A549 (cell line): ENCODE measurements at regions not wholly inside any gene's neighbourhood (a gene's known extent, or its start where the extent isn't known, plus 50 kb on each side); places are given as distances from the start of the nearest gene placed in this dataset.

ENCODE experiments used
- ATAC-seq, 2 experiments: fragments of 200-7000 bp in 1 of 2; fragments of >200 bp in 1 of 2; cut with Nextera tagmentation in 1 of 2; cut with Tn5 transposase in 1 of 2; 3 replicates each; pipeline versions ENCODE4 v1.8.0 to v1.9.1; 2018 to 2020; ENCODE audit warnings: mild to moderate bottlenecking in 1 of 2, moderate library complexity in 1 of 2
- CTCF ChIA-PET: fragments of 300-600 bp; sonication (Branson Sonifier 250); formaldehyde crosslinking; extraction: SDS; loops from one replicate; lab custom pipeline; 2021; ENCODE audit warnings: antibody characterized with exemption, inconsistent platforms; lab: Yijun Ruan, JAX
- POLR2A ChIA-PET: fragments of 350-600 bp; formaldehyde crosslinking; extraction: SDS; loops from one replicate; lab custom pipeline; 2021; ENCODE audit warnings: antibody characterized with exemption, inconsistent platforms; lab: Yijun Ruan, JAX
- DNase-seq, 2 experiments: peaks; one replicate each; pipeline versions ENCODE4 v3.0.0 to v3.0.0-alpha.2; 2011 to 2016; ENCODE audit warnings: low read depth in 1 of 2, low spot score in 1 of 2
- FAIRE-seq: peaks from 2 replicates; lab custom pipeline; 2011; peaks lifted over from hg19 to GRCh38; lab: Jason Lieb, UNC
- H3K27ac ChIP-seq, 2 experiments: fragments of >200 bp; sonication (Bioruptor Twin); formaldehyde crosslinking; 3 replicates each; pipeline ENCODE4 v1.5.1; 2016 to 2017
- H3K4me1 ChIP-seq: fragments of >200 bp; sonication (Bioruptor Twin); formaldehyde crosslinking; 3 replicates; pipeline ENCODE4 v1.6.1; 2016
- H3K4me2 ChIP-seq: fragments of >200 bp; sonication (Bioruptor Twin); formaldehyde crosslinking; 3 replicates; pipeline ENCODE4 v1.6.1; 2016
- H3K4me3 ChIP-seq: fragments of >200 bp; sonication (Bioruptor Twin); formaldehyde crosslinking; 3 replicates; pipeline ENCODE4 v1.5.1; 2016
- H3K9me3 ChIP-seq: fragments of >200 bp; sonication (Bioruptor Twin); formaldehyde crosslinking; 3 replicates; pipeline ENCODE4 v1.6.1; 2016
- BHLHE40 ChIP-seq: IDR thresholded peaks from 2 replicates; pipeline ENCODE4 v1.6.1; 2012; ENCODE audit warnings: low read depth, low read length, inconsistent platforms
- CBX2 ChIP-seq: fragments of 200-600 bp; sonication (generic); IDR thresholded peaks from 2 replicates; pipeline ENCODE4 v1.6.1; 2016; ENCODE audit warnings: low read depth, mild to moderate bottlenecking, borderline replicate concordance
- CBX8 ChIP-seq: fragments of 200-600 bp; sonication (generic); IDR thresholded peaks from 2 replicates; pipeline ENCODE4 v1.6.1; 2016
- CTCF ChIP-seq: fragments of >200 bp; sonication (Bioruptor Twin); formaldehyde crosslinking; IDR thresholded peaks from 3 replicates; pipeline ENCODE4 v1.5.1; 2016
- EHF ChIP-seq: fragments of 250-450 bp; sonication (Bioruptor Pico); IDR thresholded peaks from 2 replicates; pipeline ENCODE4 v1.5.0; 2020; ENCODE audit warnings: mild to moderate bottlenecking
- FOSB ChIP-seq: fragments of 250-450 bp; sonication (Bioruptor Pico); IDR thresholded peaks from 2 replicates; pipeline ENCODE4 v1.5.0; 2020; ENCODE audit warnings: mild to moderate bottlenecking, moderate library complexity
- FOSL2 ChIP-seq, 2 experiments: fragments of 450-650 bp in 1 of 2; fragments of >200 bp in 1 of 2; sonication (Bioruptor Twin) in 1 of 2; formaldehyde crosslinking; IDR thresholded peaks; 2 replicates each; pipeline versions ENCODE4 v1.5.0 to v1.6.1; 2016 to 2020; ENCODE audit warnings: mild to moderate bottlenecking in 1 of 2, moderate library complexity in 1 of 2
- GATA3 ChIP-seq: IDR thresholded peaks from 2 replicates; pipeline ENCODE4 v1.6.1; 2012; ENCODE audit warnings: borderline replicate concordance
- HEYL ChIP-seq: fragments of 250-450 bp; sonication (Bioruptor Pico); IDR thresholded peaks from 2 replicates; pipeline ENCODE4 v1.8.0; 2021; ENCODE audit warnings: mild to moderate bottlenecking, moderate library complexity
- JUNB ChIP-seq: fragments of >200 bp; sonication (Bioruptor Twin); formaldehyde crosslinking; IDR thresholded peaks from 2 replicates; pipeline ENCODE4 v1.6.1; 2016
- KDM1A ChIP-seq: fragments of 200-600 bp; sonication (generic); IDR thresholded peaks from 2 replicates; pipeline ENCODE4 v1.6.1; 2016; ENCODE audit warnings: low read depth, mild to moderate bottlenecking
- KDM5A ChIP-seq: fragments of 200-600 bp; sonication (generic); IDR thresholded peaks from 2 replicates; pipeline ENCODE4 v1.6.1; 2016; ENCODE audit warnings: antibody characterized with exemption, mild to moderate bottlenecking
- NPAS2 ChIP-seq: fragments of 250-450 bp; sonication (Bioruptor Pico); IDR thresholded peaks from 2 replicates; pipeline ENCODE4 v1.8.0; 2022; ENCODE audit warnings: mild to moderate bottlenecking, moderate library complexity, borderline replicate concordance
- PHF8 ChIP-seq: fragments of 200-600 bp; sonication (generic); IDR thresholded peaks from 2 replicates; pipeline ENCODE4 v1.6.1; 2016; ENCODE audit warnings: low read depth, mild to moderate bottlenecking, antibody characterized with exemption, moderate library complexity, borderline replicate concordance
- POLR2A ChIP-seq: IDR thresholded peaks from 2 replicates; pipeline ENCODE4 v1.6.1; 2012; ENCODE audit warnings: mild to moderate bottlenecking, low read length
- POLR2AphosphoS2 ChIP-seq: conservative IDR thresholded peaks from 2 replicates; pipeline ENCODE4 v1.6.1; 2012; ENCODE audit warnings: low read length, improper control_type of control experiment, inconsistent platforms
- RARB ChIP-seq: fragments of 250-450 bp; sonication (Bioruptor Pico); IDR thresholded peaks from 2 replicates; pipeline ENCODE4 v1.8.0; 2021; ENCODE audit warnings: mild to moderate bottlenecking, moderate library complexity
- RCOR1 ChIP-seq: fragments of 150-350 bp; IDR thresholded peaks from 2 replicates; pipeline ENCODE4 v1.6.1; 2014; ENCODE audit warnings: antibody characterized with exemption, low read length, low read depth
- SREBF2 ChIP-seq: fragments of 450-650 bp; IDR thresholded peaks from 2 replicates; pipeline ENCODE4 v1.6.1; 2014; ENCODE audit warnings: mild to moderate bottlenecking, moderate library complexity
- TFCP2L1 ChIP-seq: fragments of 250-450 bp; sonication (Bioruptor Pico); IDR thresholded peaks from 2 replicates; pipeline ENCODE4 v1.5.0; 2021; ENCODE audit warnings: mild to moderate bottlenecking
- ZC3H11A ChIP-seq: fragments of 450-650 bp; IDR thresholded peaks from 2 replicates; pipeline ENCODE4 v1.6.1; 2014; ENCODE audit warnings: antibody characterized with exemption, mild to moderate bottlenecking
- ZSCAN20 ChIP-seq: fragments of 250-450 bp; sonication (Bioruptor Pico); IDR thresholded peaks from 2 replicates; pipeline ENCODE4 v1.8.0; 2022; ENCODE audit warnings: mild to moderate bottlenecking, moderate library complexity
- WGBS: methylation state at CpG from one replicate; pipeline ENCODE4 v1.1.6; 2017; ENCODE audit errors: missing lambda C conversion rate; 5-methylcytosine and 5-hydroxymethylcytosine counted together
- TF ChIP-seq, protein P1 (sequence below): IDR thresholded peaks from 2 replicates; pipeline ENCODE4 v1.6.1; 2012
- TF ChIP-seq, protein P2 (sequence below): fragments of 250-450 bp; sonication (Bioruptor Pico); IDR thresholded peaks from 2 replicates; pipeline ENCODE4 v1.5.0; 2020; ENCODE audit warnings: low read depth, mild to moderate bottlenecking, moderate library complexity

DNA sequence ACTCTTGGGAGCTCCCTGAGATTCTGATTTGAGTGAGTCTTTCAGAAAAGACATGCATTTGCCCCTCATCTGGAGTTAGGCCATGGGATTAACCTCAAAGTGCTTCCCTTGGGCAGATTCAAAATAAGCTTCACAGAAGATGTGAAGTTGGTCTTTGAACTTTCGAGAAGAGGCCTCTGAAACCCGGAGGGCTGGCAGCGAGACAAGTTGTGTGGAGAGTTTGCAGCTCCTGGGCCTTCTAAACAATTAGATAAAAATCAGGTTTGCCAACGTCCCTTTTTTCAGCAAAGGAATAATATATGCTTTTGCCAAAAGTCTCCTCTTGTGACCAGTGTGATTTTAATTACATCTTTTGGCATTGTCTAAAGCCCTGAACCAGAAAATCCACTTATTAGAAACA is 489.7 kb downstream of the SOX11 start:
- WGBS, result 5% methylated on average over 4 of the region's 4 CpGs
- ATAC-seq (no peak; a peak in 2 of 6 replicates), FAIRE-seq (no peak), DNase-seq (no peak)
- Histone ChIP-seq H3K9me3 (no peaks in the 10 kb centered on the region), H3K4me2 (peak overlapping the region; percentile 56), H3K4me3 (no peak overlapping the region), H3K4me1 (peaks cover 14% of the 10 kb centered on the region; the same call in 2 of the 3 replicates), H3K27ac (peak overlapping the region; percentile 38 to 55; a peak in 5 of 6 replicates)
- ChIA-PET CTCF (no interaction called here), POLR2A (no interaction called here)
- TF ChIP-seq FOSB, result no peak
- no peak for TF ChIP-seq SREBF2
- no peak for TF ChIP-seq KDM5A
- TF ChIP-seq, protein P1, sequence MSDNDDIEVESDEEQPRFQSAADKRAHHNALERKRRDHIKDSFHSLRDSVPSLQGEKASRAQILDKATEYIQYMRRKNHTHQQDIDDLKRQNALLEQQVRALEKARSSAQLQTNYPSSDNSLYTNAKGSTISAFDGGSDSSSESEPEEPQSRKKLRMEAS, result no peak
- no peak for TF ChIP-seq NPAS2
- TF ChIP-seq RCOR1, result no peak
- TF ChIP-seq KDM1A, result no peak
- no peak for TF ChIP-seq TFCP2L1 (CRISPR knock-in tag)
- TF ChIP-seq BHLHE40, result no peak
- no peak for TF ChIP-seq FOSL2 (IDR thresholded peaks at IDR 0.05)
- TF ChIP-seq FOSL2 (CRISPR knock-in tag; IDR thresholded peaks at IDR 0.05), result no peak
- no peak for TF ChIP-seq RARB (CRISPR knock-in tag)
- no peak for TF ChIP-seq JUNB
- TF ChIP-seq CBX2, result no peak
- TF ChIP-seq PHF8, result no peak
- TF ChIP-seq CTCF, result no peak
- TF ChIP-seq ZSCAN20 (CRISPR knock-in tag), result no peak
- no peak for TF ChIP-seq ZC3H11A
- no peak for TF ChIP-seq POLR2AphosphoS2

DNA sequence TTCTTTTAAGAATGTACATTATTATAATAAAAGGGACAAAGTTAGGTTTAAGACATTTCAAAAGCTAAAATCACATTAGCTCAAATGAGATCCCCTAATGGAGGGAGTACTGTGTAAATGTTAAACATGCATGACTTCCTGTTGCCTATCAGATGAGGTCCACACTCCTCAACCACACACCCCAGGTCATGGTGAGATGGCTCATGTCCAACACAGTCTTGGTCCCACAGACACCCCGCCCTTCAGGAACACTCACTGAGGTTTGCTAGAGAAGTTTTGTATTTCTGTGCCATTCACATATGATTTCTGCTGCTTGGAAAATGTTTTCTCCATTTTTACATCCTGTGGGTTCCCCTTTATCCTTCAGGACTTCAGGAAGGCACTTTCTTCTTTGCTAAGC is 491.0 kb downstream of the SOX11 start:
- POLR2A ChIA-PET, result no interaction called here
- FAIRE-seq (no peak), ATAC-seq (no peak)

DNA sequence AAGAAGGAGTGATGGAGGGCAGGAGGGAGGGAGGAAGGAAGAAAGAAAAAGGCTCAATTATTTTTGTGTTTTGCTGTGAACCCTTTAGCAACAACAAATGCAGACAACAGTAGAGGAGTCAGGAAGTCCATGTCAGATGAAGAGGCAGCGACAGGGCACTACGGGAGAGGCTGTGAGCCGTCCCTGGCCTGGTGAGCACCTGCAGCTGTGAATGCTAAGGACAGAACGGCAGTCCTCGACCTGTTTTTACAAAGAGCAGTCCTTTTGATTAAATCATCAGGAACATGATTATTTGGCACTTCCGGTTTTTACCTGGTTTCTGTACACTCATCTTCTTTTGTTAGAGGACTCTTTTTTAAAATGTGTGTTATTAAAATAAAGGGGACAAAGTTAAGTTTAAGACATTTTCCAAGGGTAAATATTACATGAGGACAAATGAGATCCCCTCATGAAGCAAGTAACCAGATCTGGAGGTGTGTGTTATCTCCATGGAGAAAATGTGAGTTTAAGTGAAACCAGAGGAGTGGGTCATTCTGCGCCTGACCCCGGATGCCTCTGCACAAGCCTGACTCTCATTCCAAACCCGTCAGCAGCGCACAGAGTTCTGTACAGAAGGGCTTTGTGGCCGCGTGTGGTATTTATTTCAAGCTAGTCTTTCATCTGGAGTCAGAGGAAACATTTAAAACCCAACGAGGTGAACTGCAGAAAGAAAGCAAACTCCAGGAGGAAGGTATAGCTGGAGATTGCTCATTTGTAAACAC is 492.5 kb downstream of the SOX11 start:
- Histone ChIP-seq H3K9me3 (no peaks in the 10 kb centered on the region), H3K27ac (peak overlapping the region; percentile 37 to 68; a peak in 1 of 6 replicates), H3K4me2 (no peak overlapping the region)
- FAIRE-seq (no peak), DNase-seq (no peak), ATAC-seq (no peak)
- ChIA-PET CTCF (interaction anchor here (0.6 to 1.2 kb wide), 2 partner anchors 20 to 36 kb away, joined by 3 read pairs; no protein-coding TSS in a partner anchor), POLR2A (no interaction called here)
- WGBS, result 27% methylated on average over 13 of the region's 13 CpGs
- no peak for TF ChIP-seq GATA3
- TF ChIP-seq, all 56 proteins: peak for 0
- peaks cover 23% of the 10 kb centered on the region; the same call in 2 of the 3 replicates for H3K4me1 ChIP-seq
- no peak overlapping the region for H3K4me3 ChIP-seq

More for the DNA sequence above, 491.0 kb downstream of the SOX11 start:
- no peak overlapping the region for H3K4me3 ChIP-seq
- no peaks in the 10 kb centered on the region for H3K9me3 ChIP-seq
- no peak for DNase-seq
- TF ChIP-seq POLR2A (no peak), CBX8 (no peak), HEYL (CRISPR knock-in tag) (no peak), POLR2AphosphoS2 (no peak), EHF (CRISPR knock-in tag) (no peak)
- TF ChIP-seq, protein P2, sequence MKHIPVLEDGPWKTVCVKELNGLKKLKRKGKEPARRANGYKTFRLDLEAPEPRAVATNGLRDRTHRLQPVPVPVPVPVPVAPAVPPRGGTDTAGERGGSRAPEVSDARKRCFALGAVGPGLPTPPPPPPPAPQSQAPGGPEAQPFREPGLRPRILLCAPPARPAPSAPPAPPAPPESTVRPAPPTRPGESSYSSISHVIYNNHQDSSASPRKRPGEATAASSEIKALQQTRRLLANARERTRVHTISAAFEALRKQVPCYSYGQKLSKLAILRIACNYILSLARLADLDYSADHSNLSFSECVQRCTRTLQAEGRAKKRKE (CRISPR knock-in tag), result no peak
- 13% methylated on average over 1 of the region's 1 CpG for WGBS
- CTCF ChIA-PET, result no interaction called here
- H3K27ac ChIP-seq, result no peak overlapping the region
- peaks cover 23% of the 10 kb centered on the region; the same call in 2 of the 3 replicates for H3K4me1 ChIP-seq
- H3K4me2 ChIP-seq, result no peak overlapping the region
